ENCODE measurements at regions not wholly inside any gene's neighbourhood (a gene's known extent, or its start where the extent isn't known, plus 50 kb on each side); places are given as distances from the start of the nearest gene placed in this dataset.

- DNase-seq (ENCODE audit: low read depth, low spot score) (no peak), FAIRE-seq (no peak)
- Histone ChIP-seq H3K4me2 (ENCODE audit: insufficient read depth, low read length) (no peak overlapping the region), H3K27ac (ENCODE audit: insufficient read depth, low read depth, low read length) (no peak overlapping the region), H3K36me3 (ENCODE audit: control insufficient read depth in 2 of 2, extremely low read depth in 1 of 2, insufficient read depth in 2 of 2, low read length in 2 of 2) (no peaks in the 10 kb centered on the region), H3K9me1 (replicated peaks; ENCODE audit: control insufficient read depth, extremely low read depth, insufficient read depth, low read length) (no peaks in the 10 kb centered on the region), H4K20me1 (replicated peaks; ENCODE audit: control insufficient read depth, extremely low read depth, insufficient read depth, low read length) (no peaks in the 10 kb centered on the region), H3K9ac (replicated peaks; ENCODE audit: extremely low read depth, insufficient read depth, low read length) (no peak overlapping the region), H2AFZ (ENCODE audit: low read depth, low read length) (no peak overlapping the region), H3K4me1 (ENCODE audit: control insufficient read depth, extremely low read depth, insufficient read depth, low read length) (no peaks in the 10 kb centered on the region), H3K27me3 (ENCODE audit: control insufficient read depth in 2 of 2, insufficient read depth in 2 of 2, low read length in 2 of 2) (peaks cover 6 to 9% of the 10 kb centered on the region in 2 experiments), H3K9me3 (replicated peaks; ENCODE audit: control insufficient read depth, insufficient read depth, low read length) (no peaks in the 10 kb centered on the region), H3K79me2 (ENCODE audit: control insufficient read depth, insufficient read depth, low read length) (no peaks in the 10 kb centered on the region), H3K4me3 (replicated peaks in 1 of 3; ENCODE audit: insufficient read depth in 1 of 3, low read depth in 1 of 3, low read length in 3 of 3) (no peak overlapping the region)
- no TSS peak for BruUV-seq (replicated peaks)
- TF ChIP-seq FOS (IDR thresholded peaks at IDR 0.05; ENCODE audit: borderline replicate concordance, insufficient read depth, low read length) (no peak), MYC (IDR thresholded peaks at IDR 0.05; ENCODE audit: low read depth, low read length) (no peak), EZH2 (IDR thresholded peaks at IDR 0.05; ENCODE audit: borderline replicate concordance, low read depth, low read length, severe bottlenecking) (no peak), GATA2 (IDR thresholded peaks at IDR 0.05; ENCODE audit: insufficient read depth, insufficient read length, low read depth, low read length) (no peak), POLR2AphosphoS5 (IDR thresholded peaks at IDR 0.05; ENCODE audit: insufficient read depth, low read depth, low read length) (no peak), POLR2A (IDR thresholded peaks at IDR 0.05; ENCODE audit: low read depth, low read length) (no peak), MAX (IDR thresholded peaks at IDR 0.05; ENCODE audit: insufficient read depth, insufficient read length) (no peak), JUN (IDR thresholded peaks at IDR 0.05; ENCODE audit: borderline replicate concordance, insufficient read depth, insufficient read length, low read depth) (no peak)
- TF ChIP-seq, protein P1, sequence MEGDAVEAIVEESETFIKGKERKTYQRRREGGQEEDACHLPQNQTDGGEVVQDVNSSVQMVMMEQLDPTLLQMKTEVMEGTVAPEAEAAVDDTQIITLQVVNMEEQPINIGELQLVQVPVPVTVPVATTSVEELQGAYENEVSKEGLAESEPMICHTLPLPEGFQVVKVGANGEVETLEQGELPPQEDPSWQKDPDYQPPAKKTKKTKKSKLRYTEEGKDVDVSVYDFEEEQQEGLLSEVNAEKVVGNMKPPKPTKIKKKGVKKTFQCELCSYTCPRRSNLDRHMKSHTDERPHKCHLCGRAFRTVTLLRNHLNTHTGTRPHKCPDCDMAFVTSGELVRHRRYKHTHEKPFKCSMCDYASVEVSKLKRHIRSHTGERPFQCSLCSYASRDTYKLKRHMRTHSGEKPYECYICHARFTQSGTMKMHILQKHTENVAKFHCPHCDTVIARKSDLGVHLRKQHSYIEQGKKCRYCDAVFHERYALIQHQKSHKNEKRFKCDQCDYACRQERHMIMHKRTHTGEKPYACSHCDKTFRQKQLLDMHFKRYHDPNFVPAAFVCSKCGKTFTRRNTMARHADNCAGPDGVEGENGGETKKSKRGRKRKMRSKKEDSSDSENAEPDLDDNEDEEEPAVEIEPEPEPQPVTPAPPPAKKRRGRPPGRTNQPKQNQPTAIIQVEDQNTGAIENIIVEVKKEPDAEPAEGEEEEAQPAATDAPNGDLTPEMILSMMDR (IDR thresholded peaks at IDR 0.05; ENCODE audit: extremely low read depth in 1 of 2, insufficient read depth in 1 of 2, low read depth in 1 of 2, low read length in 2 of 2): no peak
- dilution Hi-C loops (cut with MboI; ENCODE audit: extremely low pct_ligation_motif_present, low sequenced_read_pairs) (no loop called here), intact Hi-C loops (cut with micrococcal nuclease) (no loop called here)
- ChIA-PET CTCF (interaction anchor here (1.7 kb wide), 1 partner anchor 163 kb away, joined by 5 read pairs; no protein-coding TSS in a partner anchor), POLR2A (no interaction called here)
Observed at GRCh38 chr3:72659596-72659995, 188.6 kb downstream of the SHQ1 start.

Measured in endothelial cell of umbilical vein (primary cell).